ENCODE measurements at regions not wholly inside any gene's neighbourhood (a gene's known extent, or its start where the extent isn't known, plus 50 kb on each side); places are given as distances from the start of the nearest gene placed in this dataset.

DNA sequence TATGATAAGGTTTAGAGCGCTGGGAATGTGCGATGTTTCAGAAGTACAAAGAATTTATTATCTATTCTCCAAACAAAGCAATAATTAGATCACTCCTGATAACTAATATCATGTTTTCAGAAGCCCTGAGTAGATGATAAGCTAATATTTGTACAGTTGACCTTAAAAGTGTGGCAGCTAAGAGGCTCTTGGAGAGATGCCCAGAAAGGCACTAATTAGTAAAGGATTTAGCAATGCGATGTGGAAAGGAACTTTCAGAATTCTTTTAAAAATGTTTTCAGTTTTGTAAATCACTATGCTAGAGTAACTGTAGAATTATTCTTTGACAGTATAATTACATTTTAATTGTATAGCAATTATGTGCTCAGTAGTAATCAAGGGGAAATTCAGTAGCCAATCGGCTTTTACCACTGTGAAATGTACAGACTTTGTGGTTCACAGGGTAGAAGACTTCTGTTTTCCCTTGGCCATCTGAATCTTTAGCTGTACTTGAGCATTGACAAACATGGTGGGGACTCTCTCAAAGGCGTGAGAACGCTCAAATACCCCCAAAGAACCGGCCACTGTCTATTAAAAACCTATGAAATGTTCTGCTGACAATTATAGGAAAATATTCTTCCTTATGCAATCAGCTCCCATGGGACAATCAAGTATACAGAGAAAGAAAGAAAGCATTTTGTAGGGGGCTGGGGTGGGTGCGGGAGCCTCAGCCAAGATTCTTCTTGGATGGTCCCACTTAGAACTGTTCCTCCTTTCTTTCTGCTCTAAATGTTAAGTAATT lies 262.8 kb upstream of the AGAP1 start:
- TF ChIP-seq, protein P1, sequence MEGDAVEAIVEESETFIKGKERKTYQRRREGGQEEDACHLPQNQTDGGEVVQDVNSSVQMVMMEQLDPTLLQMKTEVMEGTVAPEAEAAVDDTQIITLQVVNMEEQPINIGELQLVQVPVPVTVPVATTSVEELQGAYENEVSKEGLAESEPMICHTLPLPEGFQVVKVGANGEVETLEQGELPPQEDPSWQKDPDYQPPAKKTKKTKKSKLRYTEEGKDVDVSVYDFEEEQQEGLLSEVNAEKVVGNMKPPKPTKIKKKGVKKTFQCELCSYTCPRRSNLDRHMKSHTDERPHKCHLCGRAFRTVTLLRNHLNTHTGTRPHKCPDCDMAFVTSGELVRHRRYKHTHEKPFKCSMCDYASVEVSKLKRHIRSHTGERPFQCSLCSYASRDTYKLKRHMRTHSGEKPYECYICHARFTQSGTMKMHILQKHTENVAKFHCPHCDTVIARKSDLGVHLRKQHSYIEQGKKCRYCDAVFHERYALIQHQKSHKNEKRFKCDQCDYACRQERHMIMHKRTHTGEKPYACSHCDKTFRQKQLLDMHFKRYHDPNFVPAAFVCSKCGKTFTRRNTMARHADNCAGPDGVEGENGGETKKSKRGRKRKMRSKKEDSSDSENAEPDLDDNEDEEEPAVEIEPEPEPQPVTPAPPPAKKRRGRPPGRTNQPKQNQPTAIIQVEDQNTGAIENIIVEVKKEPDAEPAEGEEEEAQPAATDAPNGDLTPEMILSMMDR (IDR thresholded peaks at IDR 0.05), result no peak
- no peak for TF ChIP-seq POLR2A (IDR thresholded peaks at IDR 0.05)

All from testis (tissue), 2 donors.